GM12878 (cell line): ENCODE measurements at regions not wholly inside any gene's neighbourhood (a gene's known extent, or its start where the extent isn't known, plus 50 kb on each side); places are given as distances from the start of the nearest gene placed in this dataset.

ENCODE experiments used
- ATAC-seq: fragments of 200-7000 bp; cut with Tn5 transposase; 3 replicates; pipeline ENCODE4 v1.9.1; 2020; ENCODE audit warnings: mild to moderate bottlenecking, moderate library complexity
- BruUV-seq: library from RNA; stranded (reverse); fragments of 400-500 nt; replicated peaks from 2 replicates; lab custom pipeline; 2021; lab: Mats Ljungman, UMichigan
- CTCF ChIA-PET: fragments of 300-600 bp; sonication (Branson Sonifier 250); formaldehyde crosslinking; extraction: SDS; loops from one replicate; lab custom pipeline; 2021; ENCODE audit warnings: inconsistent platforms; lab: Yijun Ruan, JAX
- POLR2A ChIA-PET: fragments of 350-600 bp; formaldehyde crosslinking; extraction: SDS; loops from one replicate; lab custom pipeline; 2021; ENCODE audit warnings: inconsistent platforms; lab: Charles Lee
- RAD21 ChIA-PET: fragments of 300-600 bp; sonication (Branson Sonifier 250); formaldehyde crosslinking; loops from one replicate; lab custom pipeline; 2023; ENCODE audit warnings: antibody characterized with exemption; ENCODE audit not compliant: unreplicated experiment; lab: Charles Lee
- SMC1A ChIA-PET: fragments of 300-600 bp; sonication (Branson Sonifier 250); formaldehyde crosslinking; loops from one replicate; lab custom pipeline; 2023; ENCODE audit not compliant: unreplicated experiment, uncharacterized antibody; lab: Charles Lee
- DNase-seq: peaks from one replicate; pipeline ENCODE4 v3.0.0-alpha.2; 2011; ENCODE audit warnings: low read depth, low spot score
- FAIRE-seq: peaks from 3 replicates; lab custom pipeline; 2011; peaks lifted over from hg19 to GRCh38; lab: Jason Lieb, UNC
- H2AFZ ChIP-seq: 2 replicates; pipeline ENCODE4 v1.6.0; 2011; ENCODE audit warnings: low read depth, low read length, control low read depth; ENCODE audit not compliant: control insufficient read depth
- H3K27ac ChIP-seq: 2 replicates; pipeline ENCODE4 v1.5.1; 2011; ENCODE audit warnings: control low read depth; ENCODE audit not compliant: control insufficient read depth, insufficient read depth
- H3K27me3 ChIP-seq, 2 experiments: replicated peaks in 1 of 2; 2 replicates each; pipeline versions ENCODE4 v1.6.0 to v1.6.1; 2011; ENCODE audit warnings: low read length in 1 of 2; ENCODE audit not compliant: control insufficient read depth in 2 of 2, insufficient read depth in 2 of 2
- H3K36me3 ChIP-seq, 2 experiments: 2 replicates each; pipeline ENCODE4 v1.5.1; 2011; ENCODE audit warnings: low read length in 1 of 2; ENCODE audit not compliant: control insufficient read depth in 2 of 2, insufficient read depth in 2 of 2
- H3K4me1 ChIP-seq: 2 replicates; pipeline ENCODE4 v1.6.1; 2011; ENCODE audit warnings: mild to moderate bottlenecking, low read length, moderate library complexity, mixed read lengths; ENCODE audit not compliant: control insufficient read depth, insufficient read depth
- H3K4me2 ChIP-seq: 2 replicates; pipeline ENCODE4 v1.6.0; 2011; ENCODE audit warnings: control low read depth; ENCODE audit not compliant: control insufficient read depth, insufficient read depth
- H3K4me3 ChIP-seq: fragments of 200-600 bp; sonication (generic); 2 replicates; pipeline ENCODE4 v1.5.1; 2016
- H3K79me2 ChIP-seq: 2 replicates; pipeline ENCODE4 v1.6.0; 2011; ENCODE audit warnings: low read length; ENCODE audit not compliant: control insufficient read depth, insufficient read depth
- H3K9ac ChIP-seq: 2 replicates; pipeline ENCODE4 v1.8.0; 2011; ENCODE audit warnings: low read length, control low read depth, mixed read lengths; ENCODE audit not compliant: control insufficient read depth, insufficient read depth
- H3K9me3 ChIP-seq: replicated peaks from 3 replicates; pipeline ENCODE4 v1.5.1; 2011; ENCODE audit warnings: mild to moderate bottlenecking, low read length; ENCODE audit not compliant: control insufficient read depth, insufficient read depth
- H4K20me1 ChIP-seq: 2 replicates; pipeline ENCODE4 v1.6.0; 2011; ENCODE audit not compliant: control insufficient read depth, insufficient read depth
- CBX3 ChIP-seq: fragments of 200-600 bp; sonication (generic); IDR thresholded peaks from 2 replicates; pipeline ENCODE4 v1.6.1; 2016; ENCODE audit warnings: low read depth, borderline replicate concordance
- HDGF ChIP-seq: fragments of 450-650 bp; IDR thresholded peaks from 2 replicates; pipeline ENCODE4 v1.6.1; 2016; ENCODE audit warnings: antibody characterized with exemption
- RCOR1 ChIP-seq: conservative IDR thresholded peaks from 2 replicates; pipeline ENCODE4 v1.6.1; 2012; ENCODE audit warnings: low read depth, low read length, improper control_type of control experiment
- TCF7 ChIP-seq: IDR thresholded peaks from 2 replicates; pipeline ENCODE4 v1.6.1; 2014; ENCODE audit warnings: antibody characterized with exemption, borderline replicate concordance
- ZNF217 ChIP-seq: fragments of 450-650 bp; IDR thresholded peaks from 2 replicates; pipeline ENCODE4 v1.6.1; 2017; ENCODE audit warnings: antibody characterized with exemption, mild to moderate bottlenecking
- WGBS: methylation state at CpG from one replicate; pipeline ENCODE4 v1.1.6; 2016; ENCODE audit warnings: low lambda C conversion rate; ENCODE audit not compliant: insufficient replicate concordance, insufficient coverage; ENCODE audit errors: missing lambda C conversion rate; 5-methylcytosine and 5-hydroxymethylcytosine counted together
- in situ Hi-C: fragments of 300-500 bp; cut with MboI; formaldehyde crosslinking; loops from 9 replicates; pipeline ENCODE4 v1.14.3; 2018; ENCODE audit warnings: mixed read lengths
- intact Hi-C: fragments of 100-400 bp; cut with micrococcal nuclease; formaldehyde crosslinking; loops from one replicate; pipeline ENCODE4 v1.14.2; 2022; ENCODE audit not compliant: unreplicated experiment
- TF ChIP-seq, protein P1 (sequence below): fragments of 450-650 bp; IDR thresholded peaks from 2 replicates; pipeline ENCODE4 v1.6.1; 2017; ENCODE audit warnings: antibody characterized with exemption, mild to moderate bottlenecking, moderate library complexity
- TF ChIP-seq, protein P2 (sequence below): fragments of 450-650 bp; IDR thresholded peaks from 2 replicates; pipeline ENCODE4 v1.6.1; 2017; ENCODE audit warnings: mild to moderate bottlenecking, moderate library complexity

DNA sequence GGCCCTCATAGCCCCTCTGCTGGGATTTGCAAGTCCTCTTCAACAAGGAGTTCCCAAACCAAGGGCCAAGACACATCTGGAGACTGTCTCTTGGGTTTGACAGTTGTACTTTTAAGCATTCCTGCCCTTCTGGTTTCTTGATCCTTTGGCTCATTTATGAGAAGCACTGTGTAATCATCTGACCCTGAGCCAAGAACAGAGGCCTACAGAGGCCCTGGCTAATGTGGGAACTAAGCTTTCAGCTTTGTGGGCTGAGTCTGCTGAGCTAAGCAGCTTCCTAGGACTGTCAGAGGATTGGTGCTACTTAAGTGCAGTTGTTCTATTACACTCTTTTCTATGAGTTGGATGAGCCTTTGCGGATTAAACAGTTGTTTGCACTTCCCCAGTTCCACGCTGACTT is 178.3 kb downstream of the KBTBD8 start:
- ChIA-PET CTCF (no interaction called here), SMC1A (no interaction called here), RAD21 (no interaction called here), POLR2A (no interaction called here)
- H3K36me3 ChIP-seq, result no peaks in the 10 kb centered on the region
- H4K20me1 ChIP-seq, result no peaks in the 10 kb centered on the region
- DNase-seq, result no peak
- H2AFZ ChIP-seq, result no peak overlapping the region
- H3K4me2 ChIP-seq, result no peak overlapping the region
- WGBS, result 2% methylated on average over 2 of the region's 2 CpGs
- no TSS peak for BruUV-seq
- no peak overlapping the region for H3K4me3 ChIP-seq
- H3K79me2 ChIP-seq, result no peaks in the 10 kb centered on the region
- H3K27me3 ChIP-seq, result no peaks in the 10 kb centered on the region
- no peak for ATAC-seq
- H3K9me3 ChIP-seq, result no peaks in the 10 kb centered on the region
- no peak overlapping the region for H3K27ac ChIP-seq
- in situ Hi-C loops, result no loop called here
- no peaks in the 10 kb centered on the region for H3K4me1 ChIP-seq
- H3K9ac ChIP-seq, result no peak overlapping the region
- intact Hi-C loops, result no loop called here
- no peak for FAIRE-seq
- TF ChIP-seq ZNF217 (no peak), TCF7 (no peak), HDGF (no peak), CBX3 (no peak), RCOR1 (no peak)
- TF ChIP-seq, protein P1, sequence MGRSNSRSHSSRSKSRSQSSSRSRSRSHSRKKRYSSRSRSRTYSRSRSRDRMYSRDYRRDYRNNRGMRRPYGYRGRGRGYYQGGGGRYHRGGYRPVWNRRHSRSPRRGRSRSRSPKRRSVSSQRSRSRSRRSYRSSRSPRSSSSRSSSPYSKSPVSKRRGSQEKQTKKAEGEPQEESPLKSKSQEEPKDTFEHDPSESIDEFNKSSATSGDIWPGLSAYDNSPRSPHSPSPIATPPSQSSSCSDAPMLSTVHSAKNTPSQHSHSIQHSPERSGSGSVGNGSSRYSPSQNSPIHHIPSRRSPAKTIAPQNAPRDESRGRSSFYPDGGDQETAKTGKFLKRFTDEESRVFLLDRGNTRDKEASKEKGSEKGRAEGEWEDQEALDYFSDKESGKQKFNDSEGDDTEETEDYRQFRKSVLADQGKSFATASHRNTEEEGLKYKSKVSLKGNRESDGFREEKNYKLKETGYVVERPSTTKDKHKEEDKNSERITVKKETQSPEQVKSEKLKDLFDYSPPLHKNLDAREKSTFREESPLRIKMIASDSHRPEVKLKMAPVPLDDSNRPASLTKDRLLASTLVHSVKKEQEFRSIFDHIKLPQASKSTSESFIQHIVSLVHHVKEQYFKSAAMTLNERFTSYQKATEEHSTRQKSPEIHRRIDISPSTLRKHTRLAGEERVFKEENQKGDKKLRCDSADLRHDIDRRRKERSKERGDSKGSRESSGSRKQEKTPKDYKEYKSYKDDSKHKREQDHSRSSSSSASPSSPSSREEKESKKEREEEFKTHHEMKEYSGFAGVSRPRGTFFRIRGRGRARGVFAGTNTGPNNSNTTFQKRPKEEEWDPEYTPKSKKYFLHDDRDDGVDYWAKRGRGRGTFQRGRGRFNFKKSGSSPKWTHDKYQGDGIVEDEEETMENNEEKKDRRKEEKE, result no peak
- TF ChIP-seq, protein P2, sequence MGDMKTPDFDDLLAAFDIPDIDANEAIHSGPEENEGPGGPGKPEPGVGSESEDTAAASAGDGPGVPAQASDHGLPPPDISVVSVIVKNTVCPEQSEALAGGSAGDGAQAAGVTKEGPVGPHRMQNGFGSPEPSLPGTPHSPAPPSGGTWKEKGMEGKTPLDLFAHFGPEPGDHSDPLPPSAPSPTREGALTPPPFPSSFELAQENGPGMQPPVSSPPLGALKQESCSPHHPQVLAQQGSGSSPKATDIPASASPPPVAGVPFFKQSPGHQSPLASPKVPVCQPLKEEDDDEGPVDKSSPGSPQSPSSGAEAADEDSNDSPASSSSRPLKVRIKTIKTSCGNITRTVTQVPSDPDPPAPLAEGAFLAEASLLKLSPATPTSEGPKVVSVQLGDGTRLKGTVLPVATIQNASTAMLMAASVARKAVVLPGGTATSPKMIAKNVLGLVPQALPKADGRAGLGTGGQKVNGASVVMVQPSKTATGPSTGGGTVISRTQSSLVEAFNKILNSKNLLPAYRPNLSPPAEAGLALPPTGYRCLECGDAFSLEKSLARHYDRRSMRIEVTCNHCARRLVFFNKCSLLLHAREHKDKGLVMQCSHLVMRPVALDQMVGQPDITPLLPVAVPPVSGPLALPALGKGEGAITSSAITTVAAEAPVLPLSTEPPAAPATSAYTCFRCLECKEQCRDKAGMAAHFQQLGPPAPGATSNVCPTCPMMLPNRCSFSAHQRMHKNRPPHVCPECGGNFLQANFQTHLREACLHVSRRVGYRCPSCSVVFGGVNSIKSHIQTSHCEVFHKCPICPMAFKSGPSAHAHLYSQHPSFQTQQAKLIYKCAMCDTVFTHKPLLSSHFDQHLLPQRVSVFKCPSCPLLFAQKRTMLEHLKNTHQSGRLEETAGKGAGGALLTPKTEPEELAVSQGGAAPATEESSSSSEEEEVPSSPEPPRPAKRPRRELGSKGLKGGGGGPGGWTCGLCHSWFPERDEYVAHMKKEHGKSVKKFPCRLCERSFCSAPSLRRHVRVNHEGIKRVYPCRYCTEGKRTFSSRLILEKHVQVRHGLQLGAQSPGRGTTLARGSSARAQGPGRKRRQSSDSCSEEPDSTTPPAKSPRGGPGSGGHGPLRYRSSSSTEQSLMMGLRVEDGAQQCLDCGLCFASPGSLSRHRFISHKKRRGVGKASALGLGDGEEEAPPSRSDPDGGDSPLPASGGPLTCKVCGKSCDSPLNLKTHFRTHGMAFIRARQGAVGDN, result no peak
